Neural cell (in vitro differentiated cells): ENCODE measurements at regions not wholly inside any gene's neighbourhood (a gene's known extent, or its start where the extent isn't known, plus 50 kb on each side); places are given as distances from the start of the nearest gene placed in this dataset.
"Not testable (repeated sequence)": the region's sequence is repeated elsewhere in the genome, so short reads cannot be mapped to it uniquely, and the experiment has no call there.

Source experiments
- CTCF ChIP-seq: fragments of 450-650 bp; IDR thresholded peaks from 2 replicates; pipeline ENCODE4 v1.5.1; 2014; ENCODE audit warnings: antibody characterized with exemption, mild to moderate bottlenecking, moderate library complexity; ENCODE audit not compliant: poor library complexity, severe bottlenecking
- EP300 ChIP-seq: fragments of 450-650 bp; conservative IDR thresholded peaks from 2 replicates; pipeline ENCODE4 v1.6.1; 2014; ENCODE audit warnings: antibody characterized with exemption, mild to moderate bottlenecking, moderate library complexity; ENCODE audit not compliant: poor library complexity, severe bottlenecking
- EZH2 ChIP-seq: fragments of 200-600, 300-800 bp; shearing (Covaris generic), sonication (generic); IDR thresholded peaks from 2 replicates; pipeline ENCODE4 v1.6.1; 2014; ENCODE audit warnings: antibody characterized with exemption, low read length, borderline replicate concordance, mild to moderate bottlenecking; ENCODE audit not compliant: insufficient read depth, poor library complexity, severe bottlenecking
- MXI1 ChIP-seq: fragments of 450-650 bp; conservative IDR thresholded peaks from 2 replicates; pipeline ENCODE4 v1.6.1; 2014; ENCODE audit warnings: antibody characterized with exemption, mild to moderate bottlenecking; ENCODE audit not compliant: poor library complexity, severe bottlenecking
- POLR2AphosphoS5 ChIP-seq: IDR thresholded peaks from 2 replicates; pipeline ENCODE4 v1.6.1; 2012
- RAD21 ChIP-seq: fragments of 450-650 bp; conservative IDR thresholded peaks from 2 replicates; pipeline ENCODE4 v1.6.1; 2014; ENCODE audit warnings: antibody characterized with exemption, mild to moderate bottlenecking, moderate library complexity
- SMC3 ChIP-seq: fragments of 450-650 bp; conservative IDR thresholded peaks from 2 replicates; pipeline ENCODE4 v1.6.1; 2014; ENCODE audit warnings: antibody characterized with exemption, mild to moderate bottlenecking, moderate library complexity; ENCODE audit not compliant: poor library complexity
- TF ChIP-seq, protein P1 (sequence below): IDR thresholded peaks from 2 replicates; pipeline ENCODE4 v1.6.1; 2012; ENCODE audit warnings: borderline replicate concordance

GRCh38 chrX:89631858-89632257 is 289.9 kb upstream of the TGIF2LX start:
- not testable (repeated sequence) for TF ChIP-seq POLR2AphosphoS5, RAD21, CTCF, MXI1, EP300, SMC3, EZH2
- TF ChIP-seq, protein P1, sequence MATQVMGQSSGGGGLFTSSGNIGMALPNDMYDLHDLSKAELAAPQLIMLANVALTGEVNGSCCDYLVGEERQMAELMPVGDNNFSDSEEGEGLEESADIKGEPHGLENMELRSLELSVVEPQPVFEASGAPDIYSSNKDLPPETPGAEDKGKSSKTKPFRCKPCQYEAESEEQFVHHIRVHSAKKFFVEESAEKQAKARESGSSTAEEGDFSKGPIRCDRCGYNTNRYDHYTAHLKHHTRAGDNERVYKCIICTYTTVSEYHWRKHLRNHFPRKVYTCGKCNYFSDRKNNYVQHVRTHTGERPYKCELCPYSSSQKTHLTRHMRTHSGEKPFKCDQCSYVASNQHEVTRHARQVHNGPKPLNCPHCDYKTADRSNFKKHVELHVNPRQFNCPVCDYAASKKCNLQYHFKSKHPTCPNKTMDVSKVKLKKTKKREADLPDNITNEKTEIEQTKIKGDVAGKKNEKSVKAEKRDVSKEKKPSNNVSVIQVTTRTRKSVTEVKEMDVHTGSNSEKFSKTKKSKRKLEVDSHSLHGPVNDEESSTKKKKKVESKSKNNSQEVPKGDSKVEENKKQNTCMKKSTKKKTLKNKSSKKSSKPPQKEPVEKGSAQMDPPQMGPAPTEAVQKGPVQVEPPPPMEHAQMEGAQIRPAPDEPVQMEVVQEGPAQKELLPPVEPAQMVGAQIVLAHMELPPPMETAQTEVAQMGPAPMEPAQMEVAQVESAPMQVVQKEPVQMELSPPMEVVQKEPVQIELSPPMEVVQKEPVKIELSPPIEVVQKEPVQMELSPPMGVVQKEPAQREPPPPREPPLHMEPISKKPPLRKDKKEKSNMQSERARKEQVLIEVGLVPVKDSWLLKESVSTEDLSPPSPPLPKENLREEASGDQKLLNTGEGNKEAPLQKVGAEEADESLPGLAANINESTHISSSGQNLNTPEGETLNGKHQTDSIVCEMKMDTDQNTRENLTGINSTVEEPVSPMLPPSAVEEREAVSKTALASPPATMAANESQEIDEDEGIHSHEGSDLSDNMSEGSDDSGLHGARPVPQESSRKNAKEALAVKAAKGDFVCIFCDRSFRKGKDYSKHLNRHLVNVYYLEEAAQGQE: not testable (repeated sequence)
